IMR-90 (cell line): ENCODE measurements at regions not wholly inside any gene's neighbourhood (a gene's known extent, or its start where the extent isn't known, plus 50 kb on each side); places are given as distances from the start of the nearest gene placed in this dataset.
A peak's percentile ranks its signal among the peaks of the same experiment; 100 is the strongest.

ENCODE experiments used
- ATAC-seq: fragments of 200-7000 bp; cut with Tn5 transposase; 2 replicates; pipeline ENCODE4 v1.9.1; 2020; ENCODE audit warnings: low read depth, mild to moderate bottlenecking, moderate library complexity
- BruUV-seq: library from RNA; stranded (reverse); fragments of 400-500 nt; replicated peaks from 2 replicates; lab custom pipeline; 2021; lab: Mats Ljungman, UMichigan
- CTCF ChIA-PET: fragments of 300-600 bp; formaldehyde crosslinking; extraction: SDS; loops from one replicate; lab custom pipeline; 2021; ENCODE audit warnings: antibody characterized with exemption; lab: Yijun Ruan, JAX
- POLR2A ChIA-PET: fragments of 300-600 bp; sonication (Branson Sonifier 250); formaldehyde crosslinking; loops from one replicate; lab custom pipeline; 2022; ENCODE audit warnings: antibody characterized with exemption; ENCODE audit not compliant: unreplicated experiment; lab: Charles Lee
- DNase-seq: peaks from one replicate; pipeline ENCODE4 v3.0.0; 2013
- H2AFZ ChIP-seq: replicated peaks from 2 replicates; pipeline ENCODE3; 2013; ENCODE audit warnings: low read length, mild to moderate bottlenecking; ENCODE audit not compliant: poor library complexity
- H2AK5ac ChIP-seq: 2 replicates; pipeline ENCODE4 v1.6.1; 2013; ENCODE audit warnings: low read depth, low read length, inconsistent platforms
- H2AK9ac ChIP-seq: replicated peaks from 2 replicates; pipeline ENCODE3; 2013; ENCODE audit warnings: mild to moderate bottlenecking, low read depth, low read length, moderate library complexity; ENCODE audit not compliant: poor library complexity
- H2BK120ac ChIP-seq: 2 replicates; pipeline ENCODE4 v1.6.1; 2013; ENCODE audit warnings: low read depth, low read length, inconsistent platforms
- H2BK15ac ChIP-seq: 3 replicates; pipeline ENCODE4 v1.6.1; 2013; ENCODE audit warnings: low read depth, low read length, inconsistent platforms
- H2BK20ac ChIP-seq: 2 replicates; pipeline ENCODE4 v1.6.1; 2013; ENCODE audit warnings: low read depth, mild to moderate bottlenecking, inconsistent platforms, low read length, moderate library complexity
- H2BK5ac ChIP-seq: 2 replicates; pipeline ENCODE4 v1.6.1; 2013; ENCODE audit warnings: mild to moderate bottlenecking, low read depth, low read length, inconsistent platforms; ENCODE audit not compliant: poor library complexity, severe bottlenecking
- H3K14ac ChIP-seq: replicated peaks from 2 replicates; pipeline ENCODE4 v1.6.1; 2013; ENCODE audit warnings: low read depth, low read length, inconsistent platforms
- H3K18ac ChIP-seq: 2 replicates; pipeline ENCODE4 v1.6.1; 2013; ENCODE audit warnings: low read depth, low read length, control low read depth
- H3K23ac ChIP-seq: 2 replicates; pipeline ENCODE4 v1.6.1; 2013; ENCODE audit warnings: low read depth, low read length, inconsistent platforms
- H3K27ac ChIP-seq: 2 replicates; pipeline ENCODE4 v1.5.1; 2013; ENCODE audit warnings: mild to moderate bottlenecking, control low read depth, low read length; ENCODE audit not compliant: insufficient read depth
- H3K27me3 ChIP-seq: 2 replicates; pipeline ENCODE4 v1.6.1; 2013; ENCODE audit warnings: low read length; ENCODE audit not compliant: control insufficient read depth, insufficient read depth
- H3K36me3 ChIP-seq: 2 replicates; pipeline ENCODE4 v1.6.1; 2013; ENCODE audit warnings: low read length, mixed read lengths; ENCODE audit not compliant: control insufficient read depth, insufficient read depth
- H3K4ac ChIP-seq: 2 replicates; pipeline ENCODE4 v1.6.1; 2013; ENCODE audit warnings: low read depth, low read length, inconsistent platforms
- H3K4me1 ChIP-seq: 2 replicates; pipeline ENCODE4 v1.6.1; 2013; ENCODE audit warnings: low read length, mixed read lengths; ENCODE audit not compliant: control insufficient read depth, insufficient read depth
- H3K4me2 ChIP-seq: 2 replicates; pipeline ENCODE4 v1.6.1; 2013; ENCODE audit warnings: low read depth, mild to moderate bottlenecking, control low read depth, low read length, moderate library complexity
- H3K4me3 ChIP-seq: 2 replicates; pipeline ENCODE4 v1.5.1; 2013; ENCODE audit warnings: low read depth, mild to moderate bottlenecking, control low read depth, low read length, moderate library complexity; ENCODE audit not compliant: insufficient read depth
- H3K56ac ChIP-seq: 2 replicates; pipeline ENCODE4 v1.6.1; 2013; ENCODE audit warnings: low read length, inconsistent platforms; ENCODE audit not compliant: insufficient read depth; ENCODE audit errors: extremely low read depth
- H3K79me1 ChIP-seq, 2 experiments: 2 replicates each; pipeline ENCODE4 v1.6.1; 2013; ENCODE audit warnings: low read length in 2 of 2, inconsistent platforms in 1 of 2, low read depth in 1 of 2
- H3K9ac ChIP-seq: 2 replicates; pipeline ENCODE4 v1.6.1; 2013; ENCODE audit warnings: low read depth, low read length, control low read depth
- H3K9me1 ChIP-seq: 2 replicates; pipeline ENCODE4 v1.6.1; 2013; ENCODE audit warnings: low read length, inconsistent platforms; ENCODE audit not compliant: insufficient read depth
- H3K9me3 ChIP-seq: 2 replicates; pipeline ENCODE4 v1.6.1; 2013; ENCODE audit warnings: low read length; ENCODE audit not compliant: control insufficient read depth, insufficient read depth
- H4K20me1 ChIP-seq: 2 replicates; pipeline ENCODE4 v1.6.1; 2013; ENCODE audit warnings: low read length, inconsistent platforms; ENCODE audit not compliant: insufficient read depth
- H4K5ac ChIP-seq: 2 replicates; pipeline ENCODE4 v1.6.1; 2013; ENCODE audit warnings: mild to moderate bottlenecking, low read depth, low read length, control low read depth
- H4K8ac ChIP-seq, 2 experiments: 2 replicates each; pipeline ENCODE4 v1.6.1; 2013; ENCODE audit warnings: low read depth in 2 of 2, low read length in 2 of 2, control low read depth in 1 of 2, inconsistent platforms in 1 of 2
- H4K91ac ChIP-seq: 2 replicates; pipeline ENCODE4 v1.6.1; 2013; ENCODE audit warnings: low read depth, low read length, inconsistent platforms; ENCODE audit not compliant: insufficient read depth
- RFX5 ChIP-seq: IDR thresholded peaks from 2 replicates; pipeline ENCODE4 v1.8.0; 2012; ENCODE audit warnings: low read depth, mild to moderate bottlenecking, low read length, moderate library complexity
- WGBS, 2 experiments: methylation state at CpG; one replicate each; pipeline versions ENCODE4 v1.1.5 to v1.1.7; 2013; ENCODE audit warnings: missing lambda C conversion rate in 2 of 2; ENCODE audit not compliant: insufficient read length in 1 of 2; ENCODE audit errors: extremely low coverage in 2 of 2; 5-methylcytosine and 5-hydroxymethylcytosine counted together
- dilution Hi-C: fragments of 300-500 bp; cut with HindIII; formaldehyde crosslinking; loops from one replicate; pipeline ENCODE4 v1.14.3; 2018; ENCODE audit warnings: low sequenced_read_pairs; ENCODE audit not compliant: unreplicated experiment
- in situ Hi-C: fragments of 300-500 bp; cut with MboI; formaldehyde crosslinking; loops from 3 replicates; pipeline ENCODE4 v1.14.3; 2019; ENCODE audit warnings: low sequenced_read_pairs, inconsistent platforms, mixed read lengths
- intact Hi-C: fragments of 100-400 bp; cut with micrococcal nuclease; formaldehyde crosslinking; loops from 2 replicates; pipeline ENCODE4 v1.10.0; 2022
- TF ChIP-seq, protein P1 (sequence below): fragments of 150-350 bp; IDR thresholded peaks from 2 replicates; pipeline ENCODE4 v1.6.1; 2017; ENCODE audit warnings: mild to moderate bottlenecking, antibody characterized with exemption, low read length, low read depth

DNA sequence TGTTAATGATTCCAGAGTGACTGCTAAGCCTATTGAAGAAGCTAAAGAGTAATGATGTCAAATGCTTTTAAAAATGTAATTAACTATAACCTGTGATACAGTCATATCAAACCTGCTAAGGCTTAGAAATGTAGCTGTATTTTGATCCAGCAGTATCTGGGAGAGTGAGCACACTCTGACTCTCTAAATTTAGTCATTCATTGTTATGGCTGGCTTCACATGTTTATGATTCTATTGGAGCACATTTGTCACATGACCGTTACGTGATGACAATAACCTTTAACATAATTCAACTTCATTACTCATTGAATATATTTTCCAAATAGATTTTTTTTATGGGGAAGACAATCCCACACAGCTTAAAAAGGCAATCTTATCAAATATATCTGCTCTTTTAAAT is 587.1 kb downstream of the LMO4 start:
- H4K91ac ChIP-seq = no peak overlapping the region

More for the DNA sequence above, 587.1 kb downstream of the LMO4 start:
- H3K18ac ChIP-seq = no peak overlapping the region
- no peaks in the 10 kb centered on the region for H4K20me1 ChIP-seq
- intact Hi-C loops = no loop called here
- H3K56ac ChIP-seq = no peak overlapping the region
- no peak overlapping the region for H3K14ac ChIP-seq
- no peak overlapping the region for H2BK20ac ChIP-seq
- no peaks in the 10 kb centered on the region for H3K9me3 ChIP-seq
- H2AK5ac ChIP-seq = no peak overlapping the region
- H3K4me1 ChIP-seq = no peaks in the 10 kb centered on the region
- H2AFZ ChIP-seq = no peak overlapping the region
- ATAC-seq = no peak
- no peak overlapping the region for H4K8ac ChIP-seq
- ChIA-PET POLR2A (no interaction called here), CTCF (interaction anchor here (0.9 kb wide), 1 partner anchor 11 kb away, joined by 3 read pairs; no protein-coding TSS in a partner anchor)
- no peak overlapping the region for H3K27ac ChIP-seq
- H2BK120ac ChIP-seq = no peak overlapping the region
- no peak overlapping the region for H3K9ac ChIP-seq
- H3K4me3 ChIP-seq = no peak overlapping the region
- no peaks in the 10 kb centered on the region for H3K79me1 ChIP-seq
- WGBS, 2 experiments = no CpG with 5 or more reads among the region's 2 CpGs
- H2BK15ac ChIP-seq = no peak overlapping the region
- no peak overlapping the region for H3K23ac ChIP-seq
- dilution Hi-C loops = no loop called here
- no peak overlapping the region for H4K5ac ChIP-seq
- H2AK9ac ChIP-seq = no peak overlapping the region
- no peak overlapping the region for H3K4ac ChIP-seq
- H3K36me3 ChIP-seq = no peaks in the 10 kb centered on the region
- TF ChIP-seq, protein P1, sequence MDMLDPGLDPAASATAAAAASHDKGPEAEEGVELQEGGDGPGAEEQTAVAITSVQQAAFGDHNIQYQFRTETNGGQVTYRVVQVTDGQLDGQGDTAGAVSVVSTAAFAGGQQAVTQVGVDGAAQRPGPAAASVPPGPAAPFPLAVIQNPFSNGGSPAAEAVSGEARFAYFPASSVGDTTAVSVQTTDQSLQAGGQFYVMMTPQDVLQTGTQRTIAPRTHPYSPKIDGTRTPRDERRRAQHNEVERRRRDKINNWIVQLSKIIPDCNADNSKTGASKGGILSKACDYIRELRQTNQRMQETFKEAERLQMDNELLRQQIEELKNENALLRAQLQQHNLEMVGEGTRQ = peak; percentile 43; the same call in 1 of the 2 replicates
- no peak for TF ChIP-seq RFX5
- in situ Hi-C loops = no loop called here
- H2BK5ac ChIP-seq = no peak overlapping the region
- BruUV-seq = no TSS peak
- DNase-seq = peak; percentile 35
- no peaks in the 10 kb centered on the region for H3K9me1 ChIP-seq
- no peak overlapping the region for H3K4me2 ChIP-seq
- no peaks in the 10 kb centered on the region for H3K27me3 ChIP-seq
